ENCODE measurements at regions not wholly inside any gene's neighbourhood (a gene's known extent, or its start where the extent isn't known, plus 50 kb on each side); places are given as distances from the start of the nearest gene placed in this dataset.

DNA sequence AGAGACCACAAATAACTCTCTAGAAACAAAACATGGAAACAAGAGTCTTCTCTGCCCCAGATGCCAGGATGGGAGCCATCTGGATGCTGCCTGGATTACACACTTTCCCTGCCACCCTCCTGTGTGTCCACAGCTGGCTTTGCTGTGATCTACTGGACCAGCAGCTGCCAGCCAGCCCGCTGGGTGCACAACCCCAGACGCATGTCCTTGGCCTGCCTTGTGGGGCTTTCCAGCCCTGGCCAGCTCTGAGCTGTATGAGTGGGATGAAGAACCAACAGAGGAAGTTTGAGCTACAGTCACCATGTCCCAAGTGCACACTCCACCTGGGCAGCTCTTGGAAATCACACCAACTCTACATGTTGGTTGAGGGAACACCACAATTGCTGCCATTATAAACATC, 57.0 kb upstream of the TNRC6C start:
- Histone ChIP-seq H3K4me2 (ENCODE audit: low read length) (no peak overlapping the region), H3K27me3 (ENCODE audit: low read depth, low read length) (peaks cover 41% of the 10 kb centered on the region), H3K79me2 (ENCODE audit: low read length) (no peaks in the 10 kb centered on the region), H2AFZ (ENCODE audit: low read depth, low read length) (no peak overlapping the region), H3K9me3 (ENCODE audit: insufficient read depth, low read length) (no peaks in the 10 kb centered on the region), H4K20me1 (ENCODE audit: insufficient read depth, low read length) (no peaks in the 10 kb centered on the region), H3K27ac (ENCODE audit: low read length) (no peak overlapping the region), H3K9ac (ENCODE audit: low read length) (no peak overlapping the region), H3K4me1 (ENCODE audit: low read length) (no peaks in the 10 kb centered on the region), H3K4me3 (ENCODE audit: low read length) (no peak overlapping the region), H3K36me3 (replicated peaks; ENCODE audit: low read depth, low read length) (no peaks in the 10 kb centered on the region)
- TF ChIP-seq EZH2phosphoT487 (IDR thresholded peaks at IDR 0.05; ENCODE audit: low read depth): no peak
- TF ChIP-seq, protein P1, sequence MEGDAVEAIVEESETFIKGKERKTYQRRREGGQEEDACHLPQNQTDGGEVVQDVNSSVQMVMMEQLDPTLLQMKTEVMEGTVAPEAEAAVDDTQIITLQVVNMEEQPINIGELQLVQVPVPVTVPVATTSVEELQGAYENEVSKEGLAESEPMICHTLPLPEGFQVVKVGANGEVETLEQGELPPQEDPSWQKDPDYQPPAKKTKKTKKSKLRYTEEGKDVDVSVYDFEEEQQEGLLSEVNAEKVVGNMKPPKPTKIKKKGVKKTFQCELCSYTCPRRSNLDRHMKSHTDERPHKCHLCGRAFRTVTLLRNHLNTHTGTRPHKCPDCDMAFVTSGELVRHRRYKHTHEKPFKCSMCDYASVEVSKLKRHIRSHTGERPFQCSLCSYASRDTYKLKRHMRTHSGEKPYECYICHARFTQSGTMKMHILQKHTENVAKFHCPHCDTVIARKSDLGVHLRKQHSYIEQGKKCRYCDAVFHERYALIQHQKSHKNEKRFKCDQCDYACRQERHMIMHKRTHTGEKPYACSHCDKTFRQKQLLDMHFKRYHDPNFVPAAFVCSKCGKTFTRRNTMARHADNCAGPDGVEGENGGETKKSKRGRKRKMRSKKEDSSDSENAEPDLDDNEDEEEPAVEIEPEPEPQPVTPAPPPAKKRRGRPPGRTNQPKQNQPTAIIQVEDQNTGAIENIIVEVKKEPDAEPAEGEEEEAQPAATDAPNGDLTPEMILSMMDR (IDR thresholded peaks at IDR 0.05; ENCODE audit: low read depth, low read length): no peak

DNA sequence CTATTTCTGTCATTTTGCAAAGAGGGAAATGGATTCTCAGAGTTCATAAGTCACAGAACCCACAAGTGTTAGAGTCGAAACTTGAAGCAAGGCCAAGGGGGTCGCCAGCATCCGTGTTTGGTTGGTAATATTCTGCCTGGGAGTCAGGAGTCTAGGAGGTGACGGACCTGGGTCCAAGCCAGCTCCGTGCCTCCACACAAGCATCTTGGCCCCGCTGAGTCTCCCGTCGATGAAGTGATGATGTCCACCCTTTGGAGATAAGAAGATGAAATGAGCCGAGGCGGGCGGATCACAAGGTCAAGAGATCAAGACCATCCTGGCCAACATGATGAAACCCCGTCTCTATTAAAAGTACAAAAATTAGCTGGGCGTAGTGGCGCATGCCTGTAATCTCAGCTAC, 53.2 kb upstream of the TNRC6C start:
- Histone ChIP-seq H3K4me3 (ENCODE audit: low read length) (no peak overlapping the region), H3K4me2 (ENCODE audit: low read length) (no peak overlapping the region), H4K20me1 (ENCODE audit: insufficient read depth, low read length) (no peaks in the 10 kb centered on the region), H3K36me3 (replicated peaks; ENCODE audit: low read depth, low read length) (no peaks in the 10 kb centered on the region), H3K9ac (ENCODE audit: low read length) (no peak overlapping the region), H3K27ac (ENCODE audit: low read length) (no peak overlapping the region), H3K79me2 (ENCODE audit: low read length) (no peaks in the 10 kb centered on the region), H3K4me1 (ENCODE audit: low read length) (no peaks in the 10 kb centered on the region), H3K9me3 (ENCODE audit: insufficient read depth, low read length) (no peaks in the 10 kb centered on the region), H2AFZ (ENCODE audit: low read depth, low read length) (no peak overlapping the region), H3K27me3 (ENCODE audit: low read depth, low read length) (peaks cover 39% of the 10 kb centered on the region)
- no peak for TF ChIP-seq EZH2phosphoT487 (IDR thresholded peaks at IDR 0.05; ENCODE audit: low read depth)
- TF ChIP-seq, protein P1 (IDR thresholded peaks at IDR 0.05; ENCODE audit: low read depth, low read length): no peak

DNA sequence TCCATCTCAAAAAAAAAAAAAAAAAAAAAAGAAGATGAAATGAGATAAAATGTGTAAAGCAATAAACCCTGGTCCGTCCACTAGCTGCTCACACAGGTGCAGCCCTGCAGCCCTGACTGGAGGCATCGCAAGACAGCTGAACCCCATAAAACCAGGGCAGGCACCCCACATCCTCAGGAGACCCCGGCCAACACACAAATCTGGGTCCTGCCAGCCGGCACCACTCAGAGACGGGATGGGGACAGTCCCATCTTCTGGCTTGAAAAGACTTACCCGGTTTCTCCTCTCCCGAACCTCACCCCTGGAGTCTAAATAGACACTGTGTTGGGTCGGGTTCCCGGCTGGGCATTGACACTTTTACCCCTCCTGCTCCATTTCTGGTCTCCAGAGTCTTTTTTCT, 52.7 kb upstream of the TNRC6C start:
- H3K4me1 ChIP-seq (ENCODE audit: low read length): no peaks in the 10 kb centered on the region
- H3K27ac ChIP-seq (ENCODE audit: low read length): no peak overlapping the region
- H4K20me1 ChIP-seq (ENCODE audit: insufficient read depth, low read length): no peaks in the 10 kb centered on the region
- no peak overlapping the region for H3K4me2 ChIP-seq (ENCODE audit: low read length)
- H3K9ac ChIP-seq (ENCODE audit: low read length): no peak overlapping the region
- TF ChIP-seq, protein P1 (IDR thresholded peaks at IDR 0.05; ENCODE audit: low read depth, low read length): no peak
- no peak for TF ChIP-seq EZH2phosphoT487 (IDR thresholded peaks at IDR 0.05; ENCODE audit: low read depth)
- no peaks in the 10 kb centered on the region for H3K79me2 ChIP-seq (ENCODE audit: low read length)
- H3K36me3 ChIP-seq (replicated peaks; ENCODE audit: low read depth, low read length): no peaks in the 10 kb centered on the region
- no peaks in the 10 kb centered on the region for H3K9me3 ChIP-seq (ENCODE audit: insufficient read depth, low read length)
- H3K27me3 ChIP-seq (ENCODE audit: low read depth, low read length): peaks cover 36% of the 10 kb centered on the region
- no peak overlapping the region for H2AFZ ChIP-seq (ENCODE audit: low read depth, low read length)
- H3K4me3 ChIP-seq (ENCODE audit: low read length): no peak overlapping the region

DNA sequence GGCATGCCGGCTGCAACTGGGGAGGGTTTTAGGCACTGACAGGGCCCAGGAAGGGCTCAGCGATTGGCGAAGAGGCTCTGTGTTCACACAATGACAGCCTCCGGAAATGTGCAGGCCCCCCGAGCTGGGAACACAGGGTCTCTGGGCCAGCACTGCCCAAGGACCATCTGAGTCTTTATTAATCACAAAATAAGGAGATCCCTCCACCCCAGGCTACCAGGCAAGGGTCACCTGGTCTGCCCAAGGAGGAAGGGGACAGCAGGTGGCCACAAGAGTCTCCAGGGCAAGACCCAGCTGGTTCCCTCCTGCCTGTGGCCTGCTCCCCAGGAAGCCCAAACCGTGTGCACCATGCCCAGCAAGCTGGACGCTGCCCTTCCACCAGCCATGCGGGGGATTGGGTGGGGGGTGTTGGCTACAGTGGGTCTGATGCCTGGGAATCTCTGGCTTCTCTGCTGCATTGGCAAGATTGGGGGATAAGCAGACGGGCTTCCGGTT, 52.1 kb upstream of the TNRC6C start:
- no peak for TF ChIP-seq EZH2phosphoT487 (IDR thresholded peaks at IDR 0.05; ENCODE audit: low read depth)
- TF ChIP-seq, protein P1 (IDR thresholded peaks at IDR 0.05; ENCODE audit: low read depth, low read length): no peak
- no peak overlapping the region for H3K9ac ChIP-seq (ENCODE audit: low read length)
- H3K4me1 ChIP-seq (ENCODE audit: low read length): no peaks in the 10 kb centered on the region
- H2AFZ ChIP-seq (ENCODE audit: low read depth, low read length): no peak overlapping the region
- no peaks in the 10 kb centered on the region for H3K79me2 ChIP-seq (ENCODE audit: low read length)
- H3K9me3 ChIP-seq (ENCODE audit: insufficient read depth, low read length): no peaks in the 10 kb centered on the region
- H3K27ac ChIP-seq (ENCODE audit: low read length): no peak overlapping the region
- peaks cover 31% of the 10 kb centered on the region for H3K27me3 ChIP-seq (ENCODE audit: low read depth, low read length)
- H3K4me3 ChIP-seq (ENCODE audit: low read length): no peak overlapping the region
- H3K4me2 ChIP-seq (ENCODE audit: low read length): no peak overlapping the region
- H3K36me3 ChIP-seq (replicated peaks; ENCODE audit: low read depth, low read length): no peaks in the 10 kb centered on the region
- no peaks in the 10 kb centered on the region for H4K20me1 ChIP-seq (ENCODE audit: insufficient read depth, low read length)

Measured in OCI-LY3 (cell line).